CD1c-positive myeloid dendritic cell (primary cell): ENCODE measurements at regions not wholly inside any gene's neighbourhood (a gene's known extent, or its start where the extent isn't known, plus 50 kb on each side); places are given as distances from the start of the nearest gene placed in this dataset.
A peak's percentile ranks its signal among the peaks of the same experiment; 100 is the strongest.
"Not testable (repeated sequence)": the region's sequence is repeated elsewhere in the genome, so short reads cannot be mapped to it uniquely, and the experiment has no call there.

Source experiments
- DNase-seq: peaks from one replicate; pipeline ENCODE4 v3.0.0-alpha.2; 2016; ENCODE audit errors: extremely low spot score

DNA sequence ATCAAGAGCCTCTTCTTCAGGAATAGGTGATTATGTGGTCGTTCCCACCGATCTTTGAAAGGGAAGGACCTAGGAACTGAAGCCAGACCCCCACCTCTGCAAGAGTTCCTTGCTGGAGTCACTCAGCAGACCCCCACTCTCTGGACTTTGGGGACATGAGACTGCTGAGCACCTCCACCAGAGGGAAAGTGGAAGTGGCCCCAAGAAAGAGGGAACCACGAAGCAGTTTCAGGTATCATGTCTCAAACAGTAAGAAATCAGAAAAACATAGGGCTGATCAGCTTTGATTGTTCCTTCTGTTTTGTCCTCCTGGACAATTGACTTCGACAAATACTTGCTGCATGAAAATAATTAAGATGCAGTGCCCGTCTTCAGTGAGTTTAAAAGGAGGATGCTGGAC, 84.2 kb upstream of the ADORA2B start:
- not testable (repeated sequence) for DNase-seq

- not testable (repeated sequence) for DNase-seq
Observed at GRCh38 chr17:15864061-15864460, 80.9 kb upstream of the ADORA2B start.

DNA sequence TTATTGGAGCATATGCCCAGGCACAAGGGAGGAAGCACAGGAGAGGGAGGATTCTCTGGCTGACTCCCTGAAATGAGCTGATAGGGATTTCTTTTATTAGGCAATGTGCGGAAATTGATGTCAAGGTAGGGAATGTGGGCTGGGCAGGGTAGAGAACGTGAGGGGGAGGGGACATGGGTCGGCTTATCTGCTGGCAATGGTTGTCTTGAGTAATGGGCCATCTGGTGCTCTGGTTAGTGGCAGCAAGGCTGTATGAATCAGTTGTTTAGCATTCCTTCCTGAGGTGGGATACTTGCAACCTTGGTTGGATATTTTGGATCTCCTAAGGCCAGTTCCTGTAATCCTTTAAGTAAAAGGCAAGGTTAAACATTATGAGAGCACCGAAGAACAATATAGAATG, 80.5 kb upstream of the ADORA2B start:
- not testable (repeated sequence) for DNase-seq

DNA sequence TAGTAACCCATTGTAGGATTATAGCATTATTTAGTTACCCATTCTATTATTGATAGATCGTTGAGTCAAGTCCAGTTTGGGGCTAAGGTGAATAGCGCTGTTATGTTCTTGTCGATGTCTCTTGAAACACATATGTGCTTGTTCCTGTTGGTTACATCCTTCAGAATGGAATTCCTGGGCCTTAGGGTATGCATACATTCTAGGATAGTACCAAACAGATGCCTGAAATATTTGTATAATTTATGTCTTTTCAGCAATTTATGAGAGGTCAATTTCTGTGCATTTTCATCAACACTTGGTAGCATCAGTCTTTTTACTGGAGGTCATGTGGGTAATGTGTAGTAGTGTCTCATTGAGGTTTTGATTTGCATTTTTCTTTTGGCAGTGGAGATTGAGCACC, 78.9 kb upstream of the ADORA2B start:
- DNase-seq, result not testable (repeated sequence)

GRCh38 chr17:15867331-15867730, 77.6 kb upstream of the ADORA2B start:
- not testable (repeated sequence) for DNase-seq

DNA sequence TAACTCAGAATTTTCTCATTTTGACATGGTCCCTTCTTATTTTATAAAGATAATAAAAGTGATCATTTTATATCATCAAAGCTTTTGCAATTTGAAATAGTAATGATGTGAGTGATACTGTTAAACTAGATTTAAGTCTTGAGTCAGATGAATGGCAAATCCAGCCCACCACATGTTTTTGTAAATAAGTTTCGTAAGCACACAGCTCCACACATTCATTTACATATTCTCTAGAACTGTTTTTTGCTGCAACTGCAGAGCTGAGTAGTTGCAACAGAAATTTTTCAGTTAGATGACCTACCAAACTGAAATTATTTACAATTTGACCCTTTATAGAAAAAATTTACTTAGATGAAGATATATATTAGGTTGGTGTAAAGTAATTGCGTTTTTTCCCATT, 75.1 kb upstream of the ADORA2B start:
- not testable (repeated sequence) for DNase-seq

DNA sequence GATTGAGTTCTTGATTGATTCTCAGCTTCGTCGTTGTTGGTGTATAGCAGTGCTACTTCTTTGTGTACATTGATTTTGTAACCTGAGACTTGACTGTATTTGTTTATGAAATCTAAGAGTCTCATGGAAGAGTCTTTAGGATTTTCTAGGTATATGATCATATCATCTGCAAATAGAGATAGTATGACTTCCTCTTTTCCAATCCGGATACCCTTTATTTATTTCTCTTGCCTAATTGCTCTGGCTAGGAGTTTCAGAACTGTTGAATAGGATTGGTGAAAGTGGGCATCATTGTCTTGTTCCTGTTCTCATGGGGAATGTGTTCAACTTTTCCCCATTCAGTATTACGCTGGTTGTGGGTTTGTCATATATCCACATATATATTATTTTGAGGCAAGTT, 72.3 kb upstream of the ADORA2B start:
- not testable (repeated sequence) for DNase-seq

GRCh38 chr17:15877882-15878500, 66.9 kb upstream of the ADORA2B start:
- DNase-seq, result not testable (repeated sequence)

- no peak for DNase-seq
Observed at GRCh38 chr17:15882058-15882720, 62.7 kb upstream of the ADORA2B start.

- DNase-seq, result no peak
Observed at GRCh38 chr17:15882777-15883176, 62.2 kb upstream of the ADORA2B start.

GRCh38 chr17:15883617-15884111, 61.3 kb upstream of the ADORA2B start:
- DNase-seq, result peak; percentile 81

DNA sequence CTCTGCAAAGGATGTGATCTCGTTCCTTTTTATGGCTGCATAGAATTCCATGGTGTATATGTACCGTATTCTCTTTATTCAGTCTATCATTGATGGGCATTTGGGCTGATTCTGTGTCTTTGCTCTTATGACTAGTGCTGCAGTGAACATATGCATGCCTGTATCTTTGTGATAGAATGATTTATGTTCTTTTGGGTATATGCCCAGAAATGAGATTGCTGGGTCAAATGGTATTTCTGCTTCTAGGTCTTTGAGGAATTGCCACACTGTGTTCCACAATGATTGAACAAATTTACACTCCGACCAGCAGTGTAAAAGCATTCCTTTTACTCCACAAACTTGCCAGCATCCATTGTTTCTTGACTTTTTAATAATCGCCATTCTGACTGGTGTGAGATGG, 60.2 kb upstream of the ADORA2B start:
- DNase-seq, result no peak

- DNase-seq, result no peak
Observed at GRCh38 chr17:15885770-15886169, 59.2 kb upstream of the ADORA2B start.

- no peak for DNase-seq
Observed at GRCh38 chr17:15886221-15886620, 58.7 kb upstream of the ADORA2B start.

DNA sequence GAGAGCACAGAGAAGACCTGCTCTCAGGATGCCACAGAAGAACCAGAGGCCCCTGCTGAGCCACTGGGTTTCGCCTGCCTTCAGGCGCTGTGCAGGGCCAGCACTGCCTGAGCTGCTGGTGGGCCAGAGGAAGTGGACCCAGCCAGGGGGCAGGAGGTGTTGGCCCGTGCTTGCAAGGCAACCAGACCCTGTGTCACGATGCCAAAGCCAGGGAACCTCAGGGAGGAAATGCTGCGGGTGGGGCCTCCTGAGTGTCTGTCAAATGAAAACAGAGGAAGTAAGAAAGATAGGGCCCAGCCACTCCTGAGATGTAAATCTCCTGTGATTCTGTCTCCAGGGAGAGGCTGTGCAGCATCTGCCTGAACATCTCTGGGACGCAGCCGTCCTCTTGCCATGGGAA, 58.1 kb upstream of the ADORA2B start:
- peak; percentile 65 for DNase-seq

- DNase-seq, result no peak
Observed at GRCh38 chr17:15888436-15888835, 56.5 kb upstream of the ADORA2B start.

DNA sequence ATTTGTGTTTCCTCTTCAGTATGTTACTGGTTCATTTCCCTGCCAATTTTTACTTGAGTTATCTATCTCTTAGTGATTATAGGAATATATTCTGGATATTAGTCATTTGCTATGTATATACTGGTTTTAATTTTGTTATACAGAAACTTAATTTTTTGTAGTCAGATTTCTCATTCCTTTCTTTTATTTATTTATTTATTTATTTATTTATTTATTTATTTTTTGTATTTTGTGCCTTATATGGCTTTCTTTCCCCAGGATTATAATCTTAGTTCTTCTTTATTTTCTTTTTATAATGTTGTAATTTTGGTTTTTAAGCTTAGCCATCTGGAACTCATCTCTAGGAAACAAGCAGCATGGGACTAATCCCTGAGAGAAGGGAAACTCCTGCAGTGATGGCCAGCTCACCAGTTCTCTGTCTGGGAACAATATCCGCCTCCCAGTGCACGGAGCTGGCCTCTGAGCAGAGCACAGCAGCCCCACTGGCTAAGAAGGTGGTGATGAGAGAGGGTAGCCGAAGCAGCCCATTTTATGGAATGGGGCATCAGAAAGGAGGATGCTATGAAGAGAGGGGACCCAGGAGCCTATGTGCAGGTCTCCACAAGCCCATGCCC, 54.5 kb upstream of the ADORA2B start:
- no peak for DNase-seq

DNA sequence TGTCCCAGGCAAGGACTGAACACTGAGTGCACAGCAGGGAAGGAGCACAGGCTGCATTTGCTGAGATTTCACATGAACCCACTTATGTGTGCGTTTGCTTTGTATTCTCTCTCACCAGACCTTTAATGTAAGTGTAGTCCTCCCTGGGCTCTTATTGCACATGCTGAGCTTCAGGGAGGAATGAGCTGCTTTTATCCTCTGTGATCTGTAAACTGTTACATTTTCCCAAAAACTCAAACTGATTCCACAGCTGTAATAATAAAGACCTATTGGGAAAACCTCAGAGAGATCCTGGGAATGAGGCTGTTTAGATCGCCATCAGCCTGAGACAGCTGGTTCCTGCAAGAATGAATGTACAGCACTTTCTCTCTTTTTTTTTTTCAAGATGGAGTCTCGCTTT, 53.6 kb upstream of the ADORA2B start:
- no peak for DNase-seq

- DNase-seq, result no peak
Observed at GRCh38 chr17:15892244-15892643, 52.7 kb upstream of the ADORA2B start.

DNA sequence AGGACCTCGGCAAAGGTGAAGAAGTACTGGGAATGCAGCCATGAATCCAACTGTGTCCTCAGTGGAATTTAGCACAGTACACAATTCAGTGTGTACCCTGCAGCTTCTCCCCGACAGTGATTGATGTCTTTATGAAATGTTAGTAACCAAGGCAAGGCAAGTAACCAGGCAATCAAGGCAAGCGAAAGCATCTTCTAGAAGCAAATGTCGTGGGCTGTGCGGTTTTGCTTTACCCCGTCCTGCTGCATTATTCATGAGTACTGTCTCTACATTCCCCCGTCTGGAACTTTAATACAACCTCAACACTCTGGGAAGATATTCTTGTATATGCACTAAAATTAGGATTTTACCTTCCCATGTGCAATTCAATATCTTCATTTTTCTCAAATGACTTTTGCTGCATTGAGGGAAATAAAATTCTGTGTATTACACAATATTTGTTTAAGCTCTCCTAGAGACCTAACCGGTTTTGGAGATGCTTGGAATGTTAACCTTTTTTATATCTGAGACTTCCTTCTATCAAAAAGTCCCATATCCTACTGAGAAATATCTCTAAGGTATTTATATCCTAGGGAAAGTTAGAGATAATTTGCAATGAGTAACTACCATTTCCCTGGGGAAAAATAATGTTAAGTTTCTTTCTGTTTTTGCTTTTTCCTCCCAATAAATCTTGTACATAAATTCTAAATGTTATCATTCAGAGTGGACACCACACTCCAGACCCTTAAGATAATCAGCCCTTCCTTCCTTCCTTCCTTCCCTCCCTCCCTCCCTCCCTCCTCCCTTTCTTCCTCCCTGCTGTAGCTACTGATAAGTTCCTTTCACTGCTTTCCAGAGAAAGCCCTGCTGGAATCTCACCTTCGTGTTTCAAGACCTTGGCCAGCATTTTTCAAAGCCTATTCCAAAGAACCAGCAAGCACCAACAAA, 51.9 kb upstream of the ADORA2B start:
- no peak for DNase-seq

GRCh38 chr17:15893658-15894024, 51.3 kb upstream of the ADORA2B start:
- DNase-seq, result no peak

DNA sequence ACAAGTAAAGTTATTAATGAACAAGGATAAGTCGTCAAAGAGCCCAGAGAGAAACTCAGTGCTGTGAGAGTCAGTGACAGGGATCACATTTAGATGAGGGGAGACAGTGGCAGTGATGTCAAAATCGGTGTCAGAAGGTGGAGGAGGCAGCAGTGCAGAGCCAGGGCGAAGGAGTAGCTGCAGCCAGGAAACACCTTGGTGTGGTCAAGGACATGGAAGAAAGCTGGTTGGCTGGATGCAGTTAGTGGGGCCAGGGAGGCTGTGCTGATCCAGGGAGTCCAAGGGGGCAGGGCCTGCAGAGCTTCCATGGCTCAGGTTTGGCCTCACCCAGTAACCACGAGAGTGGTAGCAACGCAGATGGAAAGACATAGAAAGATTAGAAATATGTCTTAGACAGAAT, 50.7 kb upstream of the ADORA2B start:
- no peak for DNase-seq
